ENCODE measurements at regions not wholly inside any gene's neighbourhood (a gene's known extent, or its start where the extent isn't known, plus 50 kb on each side); places are given as distances from the start of the nearest gene placed in this dataset.

DNA sequence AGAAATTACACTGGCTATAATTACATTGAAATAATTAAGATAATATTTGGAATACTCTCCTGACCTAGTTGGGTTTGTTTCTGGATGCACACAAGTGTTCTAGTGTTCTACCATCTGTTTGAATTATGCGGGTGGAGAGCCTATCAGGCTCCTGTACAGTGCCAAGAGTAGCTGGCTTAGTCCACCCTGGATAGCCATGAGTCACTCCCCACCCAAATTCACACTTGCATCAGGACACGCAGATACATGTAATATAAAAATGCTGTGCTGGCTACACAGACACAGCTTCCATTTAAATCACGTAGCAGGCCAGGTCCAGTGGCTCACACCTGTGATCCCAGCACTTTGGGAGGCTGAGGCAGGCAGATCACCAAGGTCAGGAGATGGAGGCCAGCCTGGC is 686.2 kb upstream of the SLC35B3 start:
- no peak overlapping the region for H3K23ac ChIP-seq (ENCODE audit: low read depth, low read length)
- no peak overlapping the region for H3K27ac ChIP-seq (ENCODE audit: insufficient read depth, low read length)
- no peaks in the 10 kb centered on the region for H3K36me3 ChIP-seq (ENCODE audit: control insufficient read depth, insufficient read depth, low read length)
- no peak overlapping the region for H2BK15ac ChIP-seq (ENCODE audit: low read depth, low read length)
- ATAC-seq (ENCODE audit: low read depth) (no peak), DNase-seq (peak; percentile 36)
- no peaks in the 10 kb centered on the region for H3K27me3 ChIP-seq (ENCODE audit: control insufficient read depth, insufficient read depth, low read length)
- in situ Hi-C loops (cut with MboI; ENCODE audit: low sequenced_read_pairs) (no loop called here), dilution Hi-C loops (cut with HindIII; ENCODE audit: low sequenced_read_pairs, unreplicated experiment) (no loop called here), intact Hi-C loops (cut with micrococcal nuclease) (no loop called here)
- CTCF ChIA-PET = no interaction called here
- H2AK9ac ChIP-seq (replicated peaks; ENCODE audit: low read depth, low read length, poor library complexity) = no peak overlapping the region
- POLR2A ChIA-PET (ENCODE audit: unreplicated experiment) = interaction anchor here (0.6 kb wide), 1 partner anchor 1314 kb away, joined by 8 read pairs; no protein-coding TSS in a partner anchor
- H3K79me1 ChIP-seq (ENCODE audit: low read depth in 1 of 2, low read length in 2 of 2) = no peaks in the 10 kb centered on the region
- BruUV-seq (replicated peaks) = no TSS peak
- no peak overlapping the region for H2BK5ac ChIP-seq (ENCODE audit: low read depth, low read length, poor library complexity, severe bottlenecking)
- no peak overlapping the region; a peak in 1 of 4 replicates for H4K8ac ChIP-seq (ENCODE audit: low read depth in 2 of 2, low read length in 2 of 2)
- H3K9me1 ChIP-seq (ENCODE audit: insufficient read depth, low read length) = no peaks in the 10 kb centered on the region
- H3K9ac ChIP-seq (ENCODE audit: low read depth, low read length) = no peak overlapping the region
- no peak overlapping the region for H4K91ac ChIP-seq (ENCODE audit: insufficient read depth, low read depth, low read length)
- H2AFZ ChIP-seq (replicated peaks; ENCODE audit: low read length, poor library complexity) = no peak overlapping the region
- H3K18ac ChIP-seq (ENCODE audit: low read depth, low read length) = no peak overlapping the region
- no peaks in the 10 kb centered on the region for H3K9me3 ChIP-seq (ENCODE audit: control insufficient read depth, insufficient read depth, low read length)
- H3K14ac ChIP-seq (replicated peaks; ENCODE audit: low read depth, low read length) = no peak overlapping the region
- TF ChIP-seq MXI1 (IDR thresholded peaks at IDR 0.05; ENCODE audit: borderline replicate concordance, low read depth, low read length) = no peak
- no peak for TF ChIP-seq CHD1 (IDR thresholded peaks at IDR 0.05; ENCODE audit: low read depth, low read length)
- no peak for TF ChIP-seq RCOR1 (IDR thresholded peaks at IDR 0.05; ENCODE audit: insufficient replicate concordance, low read length)
- no peak for TF ChIP-seq CEBPB (IDR thresholded peaks at IDR 0.05; ENCODE audit: low read depth, low read length)
- TF ChIP-seq, protein P1, sequence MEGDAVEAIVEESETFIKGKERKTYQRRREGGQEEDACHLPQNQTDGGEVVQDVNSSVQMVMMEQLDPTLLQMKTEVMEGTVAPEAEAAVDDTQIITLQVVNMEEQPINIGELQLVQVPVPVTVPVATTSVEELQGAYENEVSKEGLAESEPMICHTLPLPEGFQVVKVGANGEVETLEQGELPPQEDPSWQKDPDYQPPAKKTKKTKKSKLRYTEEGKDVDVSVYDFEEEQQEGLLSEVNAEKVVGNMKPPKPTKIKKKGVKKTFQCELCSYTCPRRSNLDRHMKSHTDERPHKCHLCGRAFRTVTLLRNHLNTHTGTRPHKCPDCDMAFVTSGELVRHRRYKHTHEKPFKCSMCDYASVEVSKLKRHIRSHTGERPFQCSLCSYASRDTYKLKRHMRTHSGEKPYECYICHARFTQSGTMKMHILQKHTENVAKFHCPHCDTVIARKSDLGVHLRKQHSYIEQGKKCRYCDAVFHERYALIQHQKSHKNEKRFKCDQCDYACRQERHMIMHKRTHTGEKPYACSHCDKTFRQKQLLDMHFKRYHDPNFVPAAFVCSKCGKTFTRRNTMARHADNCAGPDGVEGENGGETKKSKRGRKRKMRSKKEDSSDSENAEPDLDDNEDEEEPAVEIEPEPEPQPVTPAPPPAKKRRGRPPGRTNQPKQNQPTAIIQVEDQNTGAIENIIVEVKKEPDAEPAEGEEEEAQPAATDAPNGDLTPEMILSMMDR (conservative IDR thresholded peaks at IDR 0.05; ENCODE audit: low read depth, low read length) = no peak
- no peak for TF ChIP-seq RFX5 (IDR thresholded peaks at IDR 0.05; ENCODE audit: low read depth, low read length)
- TF ChIP-seq SMC3 (IDR thresholded peaks at IDR 0.05; ENCODE audit: low read depth, low read length) = no peak
- TF ChIP-seq BHLHE40 (IDR thresholded peaks at IDR 0.05; ENCODE audit: low read depth, low read length) = no peak
- no peak for TF ChIP-seq MAZ (IDR thresholded peaks at IDR 0.05; ENCODE audit: borderline replicate concordance, low read depth, low read length)
- no peak for TF ChIP-seq RAD21 (IDR thresholded peaks at IDR 0.05; ENCODE audit: low read length)
- TF ChIP-seq FOS (IDR thresholded peaks at IDR 0.05; ENCODE audit: low read depth, low read length) = no peak
- no peak for TF ChIP-seq MAFK (IDR thresholded peaks at IDR 0.05; ENCODE audit: low read depth, low read length)
- no peak for TF ChIP-seq NFE2L2 (IDR thresholded peaks at IDR 0.05; ENCODE audit: low read depth, low read length)
- no peak overlapping the region for H3K4ac ChIP-seq (ENCODE audit: low read depth, low read length)
- H3K56ac ChIP-seq (ENCODE audit: extremely low read depth, insufficient read depth, low read length) = no peak overlapping the region
- H4K20me1 ChIP-seq (ENCODE audit: insufficient read depth, low read length) = no peaks in the 10 kb centered on the region
- no peak overlapping the region for H2AK5ac ChIP-seq (ENCODE audit: low read depth, low read length)
- H4K5ac ChIP-seq (ENCODE audit: low read depth, low read length) = no peak overlapping the region
- no peak overlapping the region for H2BK20ac ChIP-seq (ENCODE audit: low read depth, low read length)
- no CpG with 5 or more reads among the region's 3 CpGs for whole genome bisulfite sequencing, 2 experiments (ENCODE audit: extremely low coverage in 2 of 2, insufficient read length in 1 of 2)
- H3K4me3 ChIP-seq (ENCODE audit: insufficient read depth, low read depth, low read length) = no peak overlapping the region
- no peaks in the 10 kb centered on the region for H3K4me1 ChIP-seq (ENCODE audit: control insufficient read depth, insufficient read depth, low read length)
- H3K4me2 ChIP-seq (ENCODE audit: low read depth, low read length) = no peak overlapping the region
- H2BK120ac ChIP-seq (ENCODE audit: low read depth, low read length) = no peak overlapping the region
